GM19372 (cell line): ENCODE measurements at regions not wholly inside any gene's neighbourhood (a gene's known extent, or its start where the extent isn't known, plus 50 kb on each side); places are given as distances from the start of the nearest gene placed in this dataset.
"Not testable (repeated sequence)": the region's sequence is repeated elsewhere in the genome, so short reads cannot be mapped to it uniquely, and the experiment has no call there.

Experiments
- ATAC-seq: cut with Tn5 transposase; IDR thresholded peaks from one replicate; pipeline ENCODE4 v1.9.1; 2021; ENCODE audit warnings: mild to moderate bottlenecking, low read depth, moderate library complexity; ENCODE audit not compliant: unreplicated experiment

DNA sequence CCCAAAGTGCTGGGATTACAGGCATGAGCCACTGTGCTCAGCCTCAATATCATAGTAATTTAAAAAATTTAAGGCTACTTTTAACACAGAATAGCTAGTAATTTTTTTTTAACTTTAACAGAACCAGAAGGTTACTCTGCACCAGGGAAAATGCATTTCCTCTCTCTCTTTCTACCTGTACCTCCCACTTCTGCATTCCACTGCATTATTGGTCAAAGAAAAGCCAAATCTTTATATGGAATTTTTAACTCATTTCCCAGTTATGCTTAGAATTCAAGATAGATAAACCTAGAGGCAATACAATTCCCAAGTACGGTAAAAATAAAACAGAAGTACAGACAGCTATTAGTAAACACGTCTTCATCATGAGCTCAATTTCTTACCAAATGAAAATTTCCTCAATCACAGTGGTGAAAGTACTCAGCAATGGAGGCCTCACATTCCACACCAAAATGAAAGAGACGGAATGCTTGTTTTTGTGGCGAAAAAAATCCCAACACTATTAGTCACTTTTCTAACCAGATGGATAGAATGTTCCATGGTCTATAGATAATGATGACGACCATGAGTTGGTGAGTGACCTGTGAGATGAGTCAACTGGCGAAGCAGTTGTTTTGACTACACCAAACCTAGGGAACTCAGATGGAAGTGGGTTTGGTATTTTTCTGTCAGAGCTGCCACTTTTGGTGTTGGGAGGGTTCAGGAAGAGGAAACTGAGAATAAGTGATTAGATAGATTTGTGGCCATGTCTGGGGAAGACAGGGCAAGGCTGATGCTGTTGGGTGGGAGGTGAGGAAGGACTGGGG lies 104.7 kb upstream of the SGK1 start:
- no peak for ATAC-seq

DNA sequence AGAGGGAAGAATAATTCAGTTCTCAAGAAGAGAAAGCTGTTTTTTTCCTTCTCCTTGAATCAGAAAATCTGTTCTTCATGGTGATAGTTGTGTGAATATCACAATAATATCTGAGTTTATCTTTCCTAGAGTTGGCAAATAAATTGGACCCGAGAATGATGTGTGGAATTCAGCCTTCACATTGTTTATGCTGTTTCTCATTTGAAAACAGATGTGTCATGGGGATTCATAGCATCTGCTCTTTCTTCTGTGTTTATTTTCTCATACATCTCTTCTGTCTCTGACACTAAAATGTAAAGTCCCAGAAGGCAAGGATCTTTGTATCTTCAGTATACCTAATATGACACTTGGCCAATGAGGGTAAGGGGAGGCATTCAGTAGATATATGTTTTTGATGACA lies 103.6 kb upstream of the SGK1 start:
- no peak for ATAC-seq

DNA sequence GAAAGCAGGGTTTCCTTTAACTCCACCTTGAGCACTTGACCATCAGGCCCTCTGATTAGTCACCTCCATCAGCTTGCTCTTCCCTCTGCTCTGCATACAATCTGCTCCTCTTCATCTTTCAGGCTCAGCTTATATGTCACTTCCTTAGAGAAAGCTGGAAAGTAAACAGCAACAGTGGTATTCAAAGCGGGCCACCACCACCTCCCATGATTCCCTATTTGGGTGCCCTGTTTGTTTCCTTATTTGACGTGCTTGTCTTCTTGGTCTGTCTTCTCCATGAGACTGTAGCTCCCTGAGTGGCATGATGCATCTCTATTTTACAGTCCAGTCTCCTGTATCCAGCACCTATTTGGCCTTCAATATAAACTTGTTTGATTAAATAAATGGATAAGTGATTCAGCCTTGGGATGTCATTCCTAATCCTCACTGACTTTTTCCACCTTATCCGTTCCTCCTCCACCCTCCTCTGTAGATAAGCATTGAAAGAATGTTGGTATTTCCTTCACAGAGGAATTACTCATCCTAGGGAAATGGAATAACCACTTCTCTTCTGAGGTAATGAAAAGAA lies 102.8 kb upstream of the SGK1 start:
- no peak for ATAC-seq

DNA sequence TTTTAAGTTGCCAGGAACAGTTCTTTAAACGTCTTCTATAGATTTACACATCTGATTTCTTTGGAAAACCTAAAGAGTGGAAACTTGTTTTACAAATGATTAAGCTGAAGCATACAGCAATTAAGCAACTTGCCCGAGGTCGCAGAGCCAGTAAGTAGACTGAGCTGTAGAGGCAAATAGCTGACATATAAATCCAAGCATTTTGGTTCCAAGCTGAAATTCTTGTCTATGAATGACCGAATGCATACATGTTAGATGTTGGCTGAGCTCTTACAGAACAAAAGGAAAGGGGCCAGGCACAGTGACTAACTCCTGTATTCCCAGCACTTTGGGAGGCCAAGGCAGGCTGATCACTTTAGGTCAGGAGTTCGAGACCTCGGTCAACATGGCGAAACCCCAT lies 101.8 kb upstream of the SGK1 start:
- no peak for ATAC-seq

DNA sequence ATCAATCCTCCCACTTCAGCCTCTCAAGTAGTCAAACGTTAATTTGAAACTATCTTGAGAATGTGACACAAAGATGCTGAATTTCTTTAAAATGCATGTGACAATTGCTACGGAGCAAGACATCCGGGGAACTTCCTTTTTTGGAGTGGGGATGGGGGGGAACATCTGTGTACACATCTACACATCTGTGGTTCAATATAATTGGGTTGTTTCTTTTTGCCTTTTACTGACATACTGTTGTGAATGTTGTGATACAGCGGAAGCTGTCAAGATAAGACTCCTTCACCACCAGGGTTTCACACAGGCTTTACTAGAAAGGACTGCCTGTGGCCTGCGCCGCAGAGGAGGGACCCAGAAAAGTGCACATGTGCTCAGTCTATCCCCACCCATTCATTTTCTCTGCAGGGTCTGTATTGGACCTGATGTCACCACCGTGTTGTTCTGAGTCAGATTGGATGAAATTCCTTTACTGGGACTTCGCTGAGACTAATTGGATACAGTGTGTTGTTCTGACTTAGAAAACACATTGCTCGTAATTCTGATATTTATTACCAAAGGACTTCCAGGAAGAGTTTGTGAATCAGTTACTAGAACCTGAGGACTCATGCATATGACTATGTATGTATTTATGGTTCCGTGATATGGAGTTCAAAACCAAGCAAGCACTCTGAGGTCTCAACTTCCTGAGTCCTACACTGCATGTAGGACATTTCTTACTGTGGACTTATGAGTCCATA lies 98.7 kb upstream of the SGK1 start:
- ATAC-seq, result no peak

DNA sequence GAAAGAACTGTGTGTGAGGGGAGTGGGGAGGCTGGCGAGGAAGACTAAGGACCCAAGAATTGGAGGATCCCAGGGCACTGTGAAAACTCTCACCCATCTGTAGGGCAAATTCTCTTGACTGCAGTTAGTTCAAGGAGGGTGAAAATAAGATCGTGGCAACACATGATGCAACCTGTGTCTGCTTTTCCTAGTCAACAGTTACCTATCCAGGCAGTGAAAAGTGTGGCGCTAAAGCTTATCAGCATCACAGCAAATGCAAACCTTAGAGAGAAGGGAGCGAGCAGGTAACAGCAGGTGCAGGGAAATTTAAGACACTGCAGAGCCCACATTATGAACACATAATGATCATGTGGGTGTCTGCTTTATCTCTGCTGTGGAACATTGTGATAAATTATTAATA lies 97.7 kb upstream of the SGK1 start:
- ATAC-seq, result no peak

DNA sequence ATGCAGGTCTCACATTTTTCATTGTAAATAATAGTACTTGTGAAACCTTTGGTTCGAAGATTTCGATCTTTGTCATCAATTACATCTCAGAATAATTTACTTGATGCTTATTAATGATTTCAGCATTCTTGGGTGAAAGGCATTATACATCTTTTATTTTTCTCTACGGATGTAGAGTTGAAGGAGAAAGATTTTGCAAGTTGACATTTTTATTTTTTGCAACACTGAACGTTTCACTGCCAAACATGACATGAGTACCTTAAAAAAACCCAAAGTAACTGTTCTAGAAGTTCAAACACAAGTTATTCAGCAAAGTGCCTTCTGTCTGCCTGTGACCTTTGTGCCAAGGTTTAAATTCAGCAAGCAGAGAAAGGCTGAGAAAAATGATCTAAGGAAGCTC lies 97.3 kb upstream of the SGK1 start:
- no peak for ATAC-seq

DNA sequence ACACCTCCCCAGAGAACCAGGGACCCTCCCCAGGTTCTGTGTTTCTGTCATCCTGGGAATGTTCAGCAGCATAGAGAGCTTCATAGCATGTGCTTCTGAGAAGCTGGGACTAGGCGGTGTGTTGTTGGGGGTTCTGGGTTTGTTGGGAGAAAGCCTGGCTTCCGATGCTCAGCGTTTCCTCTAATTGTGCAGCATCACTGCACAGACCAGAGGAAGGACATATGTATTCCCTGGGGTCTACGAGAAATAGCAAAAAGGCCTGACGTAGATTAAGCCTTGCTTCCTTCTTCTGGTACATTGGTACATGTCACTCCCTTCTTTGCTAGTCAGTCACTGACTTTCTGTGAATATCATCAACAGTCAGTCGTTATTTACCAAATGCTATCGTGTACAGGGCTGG lies 96.9 kb upstream of the SGK1 start:
- ATAC-seq, result no peak

DNA sequence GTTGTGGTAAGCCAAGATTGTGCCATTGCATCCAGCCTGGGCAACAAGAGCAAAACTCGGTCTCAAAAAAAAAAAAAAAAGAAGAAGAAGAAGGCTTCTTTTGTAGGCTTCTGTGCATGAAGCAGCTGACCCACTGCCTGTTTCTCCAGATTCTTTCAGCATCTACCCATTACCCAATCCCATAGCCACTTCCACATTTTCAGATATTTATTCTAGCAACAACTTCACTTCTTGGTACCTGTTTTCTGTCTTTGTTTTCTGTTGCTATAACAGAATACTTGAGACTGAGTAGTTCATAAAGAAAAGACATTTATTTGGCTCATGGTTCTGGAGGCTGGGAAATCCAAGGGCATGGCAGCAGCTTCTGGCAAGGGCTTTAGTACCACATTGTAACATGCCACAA lies 95.3 kb upstream of the SGK1 start:
- no peak for ATAC-seq

DNA sequence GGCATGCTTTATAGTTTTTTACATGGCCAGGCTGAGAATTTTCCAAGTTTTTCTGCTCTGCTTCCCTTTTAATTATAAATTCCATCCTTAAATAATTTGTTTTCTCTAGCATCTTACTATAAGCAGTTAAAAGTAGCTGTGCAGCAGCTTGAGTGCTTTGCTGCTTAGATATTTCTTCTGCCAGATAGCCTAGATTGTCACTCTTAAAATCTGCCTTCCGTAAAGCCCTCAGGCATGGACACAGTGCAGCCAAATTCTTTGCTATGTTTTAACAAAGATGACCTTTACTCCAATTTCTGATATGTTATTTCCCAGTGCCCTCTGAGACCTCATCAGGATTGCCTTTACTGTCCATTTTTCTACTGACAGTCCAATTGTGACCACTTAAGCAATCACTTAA lies 92.6 kb upstream of the SGK1 start:
- no peak for ATAC-seq

DNA sequence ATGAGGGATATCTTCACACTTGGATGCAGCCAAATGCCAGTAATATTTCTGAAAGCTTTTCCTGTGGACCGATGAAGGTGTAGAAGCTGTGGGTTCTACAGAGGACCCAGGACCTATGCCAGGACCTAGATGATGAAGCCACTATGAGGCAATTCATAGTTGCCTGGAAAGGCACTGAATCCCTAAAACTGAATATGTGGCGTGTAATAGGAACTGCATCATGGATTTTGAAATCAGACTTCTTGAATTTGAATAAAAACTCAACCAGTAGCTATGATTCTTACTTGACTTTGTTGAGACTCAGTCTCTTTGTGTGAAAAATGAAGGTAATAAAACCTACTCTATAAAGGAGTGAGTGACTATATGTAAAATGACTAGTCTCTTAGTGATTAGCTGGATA lies 89.9 kb upstream of the SGK1 start:
- ATAC-seq, result no peak

DNA sequence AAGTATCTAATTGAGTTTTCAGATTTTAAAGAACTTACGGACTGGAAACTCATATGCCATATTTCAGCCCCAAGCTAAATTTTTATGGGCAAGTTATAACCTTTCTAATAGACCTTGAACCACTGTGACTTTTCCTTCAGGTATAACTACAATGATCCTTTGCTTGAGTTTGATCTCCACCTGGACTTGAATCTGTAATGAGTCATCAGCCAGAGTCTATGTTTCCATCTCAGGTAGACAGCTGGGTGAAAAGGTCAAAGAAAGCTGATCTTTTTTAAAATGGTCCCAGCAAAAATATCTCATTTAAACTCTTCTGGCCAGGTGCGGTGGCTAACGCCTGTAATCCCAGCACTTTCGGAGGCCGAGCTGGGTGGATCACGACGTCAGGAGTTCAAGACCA lies 88.4 kb upstream of the SGK1 start:
- no peak for ATAC-seq

DNA sequence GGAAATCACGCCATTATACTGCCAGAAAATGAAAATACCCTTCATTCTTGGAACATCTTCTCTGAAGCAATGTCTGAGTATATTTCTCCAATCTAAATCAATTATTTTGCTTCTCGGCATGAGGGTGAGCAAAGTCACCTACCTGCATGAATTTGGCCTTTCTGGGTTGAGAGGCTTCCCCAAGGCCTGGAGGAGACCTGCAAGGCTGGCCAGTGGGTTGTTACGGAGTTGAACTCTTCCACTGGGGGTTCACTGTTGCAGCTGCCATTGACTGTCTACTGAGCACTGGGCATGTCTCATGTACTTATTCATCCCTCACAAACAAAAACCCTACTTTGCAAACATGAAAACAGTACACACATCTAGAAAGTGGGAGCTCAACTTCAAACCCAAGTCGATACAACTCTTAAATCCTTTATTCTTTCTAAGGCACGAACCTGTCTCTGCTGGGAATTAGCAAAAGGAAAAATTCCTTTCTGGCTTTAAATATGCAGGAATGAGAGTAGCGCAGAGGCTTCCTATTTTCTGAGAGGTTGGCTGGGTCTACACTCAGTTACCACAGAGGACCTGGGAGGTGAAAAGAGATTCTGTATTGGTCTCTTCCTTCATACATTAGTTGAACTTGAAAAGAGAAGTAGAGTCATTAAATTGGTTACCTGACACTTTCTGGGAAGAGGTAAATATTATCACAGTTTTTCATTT lies 87.6 kb upstream of the SGK1 start:
- no peak for ATAC-seq

DNA sequence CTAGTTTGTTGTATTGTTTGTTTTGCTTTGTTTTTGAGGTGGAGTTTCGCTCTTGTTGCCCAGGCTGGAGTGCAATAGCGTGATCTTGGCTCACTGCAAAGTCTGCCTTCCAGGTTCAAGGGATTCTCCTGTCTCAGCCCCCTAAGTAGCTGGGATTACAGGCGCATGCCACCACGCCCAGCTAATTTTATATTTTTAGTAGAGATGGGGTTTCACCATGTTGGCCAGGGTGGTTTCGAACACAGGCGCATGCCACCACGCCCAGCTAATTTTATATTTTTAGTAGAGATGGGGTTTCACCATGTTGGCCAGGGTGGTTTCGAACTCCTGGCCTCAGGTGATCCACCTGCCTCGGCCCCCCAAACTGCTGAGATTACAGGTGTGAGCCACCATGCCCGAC lies 85.4 kb upstream of the SGK1 start:
- ATAC-seq, result not testable (repeated sequence)

DNA sequence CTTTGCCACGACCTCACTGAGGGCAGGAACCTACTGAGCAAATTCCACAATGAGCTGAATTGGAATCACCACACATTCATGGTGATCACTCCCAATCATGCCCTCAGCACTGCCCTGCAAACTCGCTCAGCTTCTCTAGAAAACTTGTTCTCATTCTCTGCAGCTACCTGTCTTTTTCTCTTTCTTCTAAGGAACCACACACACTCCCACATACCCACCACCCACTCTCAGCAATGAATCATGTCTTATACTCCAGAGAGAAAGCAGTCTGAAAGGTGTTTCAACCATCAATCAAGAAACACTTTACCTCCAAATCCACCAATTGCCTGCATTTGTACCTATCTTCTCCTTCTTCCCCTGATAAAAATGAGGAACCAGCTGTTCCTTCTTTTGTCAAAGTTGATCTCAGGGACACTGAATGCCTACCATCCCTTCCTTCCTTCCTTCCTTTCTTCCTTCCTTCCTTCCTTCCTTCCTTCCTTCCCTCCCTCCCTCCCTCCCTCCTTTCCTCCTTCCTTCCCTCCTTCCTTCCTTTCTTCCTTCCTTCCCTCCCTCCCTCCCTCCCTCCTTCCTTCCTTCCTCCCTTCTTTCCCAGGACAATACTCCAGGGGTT lies 84.6 kb upstream of the SGK1 start:
- no peak for ATAC-seq

DNA sequence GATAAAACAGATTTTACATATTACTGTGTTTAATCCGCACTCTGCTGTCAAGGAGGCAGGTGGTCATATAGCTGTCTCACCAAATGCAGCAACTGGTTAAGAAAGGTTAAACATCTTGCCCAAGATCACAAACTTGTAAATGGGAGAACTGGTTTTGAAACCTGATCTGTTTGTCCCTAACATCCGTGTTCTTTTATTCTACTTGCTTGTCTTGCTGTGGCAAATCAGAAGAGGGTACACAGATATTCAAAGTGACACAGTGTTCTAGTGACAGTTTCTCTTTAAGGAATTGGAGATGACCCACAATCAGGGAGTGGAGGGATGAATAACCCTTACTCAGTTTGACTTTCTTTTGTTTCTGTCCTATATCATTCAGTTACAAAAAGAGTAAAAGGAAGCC lies 83.0 kb upstream of the SGK1 start:
- no peak for ATAC-seq

DNA sequence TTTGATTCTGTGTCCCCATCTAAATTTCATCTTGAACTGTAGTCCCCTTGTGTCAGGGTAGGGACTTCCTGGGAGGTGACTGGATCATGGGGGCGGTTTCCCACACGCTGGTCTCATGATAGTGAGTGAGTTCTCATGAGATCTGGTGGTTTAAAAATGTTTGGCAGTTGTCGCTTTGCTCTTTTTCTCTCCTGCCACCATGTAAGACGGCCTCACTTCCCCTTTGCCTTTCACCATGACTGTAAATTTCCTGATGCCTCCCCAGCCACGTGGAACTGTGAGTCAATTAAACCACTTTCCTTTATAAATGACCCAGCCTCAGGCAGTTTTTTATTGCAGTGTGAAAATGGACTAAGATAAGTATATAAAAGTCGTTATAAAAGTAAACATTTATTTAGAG lies 80.5 kb upstream of the SGK1 start:
- ATAC-seq, result no peak

DNA sequence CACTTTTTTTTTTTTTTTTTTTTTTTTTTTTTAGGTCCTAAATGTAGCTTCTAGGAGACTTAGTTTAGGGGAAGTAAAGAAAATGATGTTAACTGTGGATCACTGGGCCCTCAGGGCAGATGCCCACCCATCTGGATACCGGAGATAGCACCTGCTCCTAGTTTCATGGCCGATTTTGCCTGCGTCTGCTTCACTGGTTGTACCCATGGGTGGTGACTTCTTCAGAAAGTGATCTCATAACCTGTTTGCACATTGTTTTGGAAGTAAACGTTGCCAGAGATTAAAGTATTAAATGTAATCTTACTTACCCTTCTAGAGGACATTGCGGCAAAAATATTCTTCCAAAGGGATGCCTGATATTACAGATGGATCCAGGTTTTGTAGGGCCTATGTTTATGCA lies 79.8 kb upstream of the SGK1 start:
- no peak for ATAC-seq

DNA sequence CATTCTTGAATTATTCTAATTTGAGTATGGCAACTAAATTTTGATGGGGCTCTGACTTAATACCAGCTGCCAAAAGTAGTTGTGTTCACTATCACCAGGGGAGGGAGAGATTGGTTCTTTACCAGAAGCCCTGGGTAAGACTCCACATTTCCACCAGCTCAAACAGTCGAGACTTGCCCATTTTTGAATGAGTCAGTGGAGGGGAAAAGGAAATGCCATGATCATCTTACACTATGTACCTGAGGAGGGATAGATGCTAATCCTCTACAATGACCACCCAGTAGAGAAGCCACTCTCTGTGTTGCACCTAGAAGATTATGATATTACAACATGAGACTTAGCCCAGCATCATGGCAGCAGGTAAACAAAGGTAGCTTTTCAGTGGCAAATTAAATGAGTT lies 77.0 kb upstream of the SGK1 start:
- no peak for ATAC-seq

DNA sequence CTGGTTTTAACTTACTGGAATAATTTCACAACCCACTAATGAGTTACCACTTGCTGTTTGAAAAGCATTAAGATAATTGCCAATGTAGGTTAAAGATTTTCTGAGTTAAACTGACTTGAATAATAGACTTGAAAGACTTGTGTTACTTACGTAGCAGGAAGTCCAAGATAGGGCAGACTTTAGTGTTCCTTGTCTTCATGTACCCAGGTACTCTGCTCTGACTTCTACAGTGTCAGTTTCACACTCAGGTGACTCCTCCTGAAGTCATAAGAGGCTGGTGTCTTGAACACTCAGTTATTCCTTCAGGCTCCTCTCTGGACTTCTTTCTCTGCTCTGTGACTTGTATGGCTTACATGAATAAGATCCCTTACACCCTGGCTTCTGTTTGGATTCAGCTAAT lies 76.3 kb upstream of the SGK1 start:
- no peak for ATAC-seq

DNA sequence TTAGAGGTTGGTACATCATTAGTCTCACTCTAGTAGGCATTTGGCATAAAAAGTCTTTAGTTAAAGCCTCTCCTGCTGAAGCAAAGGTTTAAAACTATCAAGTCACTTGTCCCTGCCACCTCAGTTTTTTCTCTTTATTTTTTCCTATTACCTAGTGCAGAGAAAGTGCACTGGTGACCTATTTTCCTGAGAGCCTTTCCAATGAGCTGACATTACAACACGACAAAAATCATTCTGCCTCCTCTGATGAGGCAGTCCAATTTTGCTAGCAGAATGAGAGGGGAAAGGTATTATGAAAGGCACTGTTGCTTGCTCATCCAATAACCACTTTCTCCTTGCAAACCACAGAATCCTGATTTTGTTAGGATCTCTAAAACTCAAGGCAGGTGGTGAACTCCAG lies 73.3 kb upstream of the SGK1 start:
- ATAC-seq, result no peak
